ENCODE measurements at regions not wholly inside any gene's neighbourhood (a gene's known extent, or its start where the extent isn't known, plus 50 kb on each side); places are given as distances from the start of the nearest gene placed in this dataset.

DNA sequence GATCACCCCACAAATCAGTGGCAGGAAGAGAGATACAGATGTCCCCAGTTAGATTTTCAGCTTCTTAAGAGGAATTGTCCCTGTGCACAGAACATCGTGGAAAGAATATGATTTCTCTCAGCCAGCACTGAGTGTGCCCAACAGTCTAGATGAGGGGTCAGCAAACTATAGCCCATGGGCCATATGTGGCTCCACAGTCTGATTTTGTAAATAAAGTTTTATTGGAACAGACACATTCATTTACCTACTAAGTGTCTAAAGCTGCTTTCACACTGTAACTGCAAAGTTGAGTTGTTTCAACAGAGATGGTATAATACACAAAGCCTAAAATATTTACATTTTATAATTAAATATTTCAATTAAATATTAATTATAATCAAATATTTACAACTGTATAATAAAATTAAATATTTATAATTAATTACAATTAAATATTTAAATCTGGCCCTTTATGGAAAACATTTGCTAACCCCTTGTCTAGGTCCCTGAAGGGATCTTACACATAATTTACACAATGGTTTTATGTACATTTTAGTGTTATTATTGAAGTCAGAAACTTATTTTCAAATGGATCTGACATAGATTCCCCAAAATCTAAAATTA, 407.6 kb downstream of the PTPRU start:
- TF ChIP-seq BACH2 (CRISPR knock-in tag; IDR thresholded peaks at IDR 0.05; ENCODE audit: borderline replicate concordance): no peak
- no peak for TF ChIP-seq ZNF8 (CRISPR knock-in tag; IDR thresholded peaks at IDR 0.05)
- no peak for TF ChIP-seq ESRRG (CRISPR knock-in tag; IDR thresholded peaks at IDR 0.05)
- TF ChIP-seq ISL1 (CRISPR knock-in tag; IDR thresholded peaks at IDR 0.05): no peak
- no peak for TF ChIP-seq TCF4 (CRISPR knock-in tag; IDR thresholded peaks at IDR 0.05; ENCODE audit: borderline replicate concordance)
- TF ChIP-seq ZFP30 (CRISPR knock-in tag; IDR thresholded peaks at IDR 0.05): no peak
- no peak for TF ChIP-seq ZC3H10 (CRISPR knock-in tag; IDR thresholded peaks at IDR 0.05)
- TF ChIP-seq TOX (CRISPR knock-in tag; IDR thresholded peaks at IDR 0.05; ENCODE audit: borderline replicate concordance): no peak
- TF ChIP-seq, protein P1, sequence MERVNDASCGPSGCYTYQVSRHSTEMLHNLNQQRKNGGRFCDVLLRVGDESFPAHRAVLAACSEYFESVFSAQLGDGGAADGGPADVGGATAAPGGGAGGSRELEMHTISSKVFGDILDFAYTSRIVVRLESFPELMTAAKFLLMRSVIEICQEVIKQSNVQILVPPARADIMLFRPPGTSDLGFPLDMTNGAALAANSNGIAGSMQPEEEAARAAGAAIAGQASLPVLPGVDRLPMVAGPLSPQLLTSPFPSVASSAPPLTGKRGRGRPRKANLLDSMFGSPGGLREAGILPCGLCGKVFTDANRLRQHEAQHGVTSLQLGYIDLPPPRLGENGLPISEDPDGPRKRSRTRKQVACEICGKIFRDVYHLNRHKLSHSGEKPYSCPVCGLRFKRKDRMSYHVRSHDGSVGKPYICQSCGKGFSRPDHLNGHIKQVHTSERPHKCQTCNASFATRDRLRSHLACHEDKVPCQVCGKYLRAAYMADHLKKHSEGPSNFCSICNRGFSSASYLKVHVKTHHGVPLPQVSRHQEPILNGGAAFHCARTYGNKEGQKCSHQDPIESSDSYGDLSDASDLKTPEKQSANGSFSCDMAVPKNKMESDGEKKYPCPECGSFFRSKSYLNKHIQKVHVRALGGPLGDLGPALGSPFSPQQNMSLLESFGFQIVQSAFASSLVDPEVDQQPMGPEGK (CRISPR knock-in tag; IDR thresholded peaks at IDR 0.05; ENCODE audit: borderline replicate concordance): no peak
- ATAC-seq: no peak

DNA sequence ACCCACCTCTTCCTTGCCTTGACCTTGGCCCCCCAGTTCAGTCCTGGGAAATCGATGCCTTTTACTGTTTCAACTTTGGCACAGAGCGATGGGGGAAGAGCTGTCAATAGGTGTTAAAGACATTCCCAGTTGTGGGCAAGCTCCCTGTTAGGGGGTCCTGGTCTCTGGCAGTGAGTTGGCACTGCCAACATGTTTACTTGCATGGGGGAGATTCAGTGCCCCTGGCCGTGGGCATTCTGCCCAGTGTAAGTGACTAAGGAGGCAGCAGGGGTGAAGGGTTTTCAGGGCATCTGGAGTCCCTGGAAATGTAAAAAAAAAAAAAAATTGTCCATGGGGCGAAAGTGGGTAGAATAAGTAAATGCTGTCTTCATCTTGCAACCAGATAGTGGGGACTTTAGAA, 407.0 kb downstream of the PTPRU start:
- TF ChIP-seq, protein P2, sequence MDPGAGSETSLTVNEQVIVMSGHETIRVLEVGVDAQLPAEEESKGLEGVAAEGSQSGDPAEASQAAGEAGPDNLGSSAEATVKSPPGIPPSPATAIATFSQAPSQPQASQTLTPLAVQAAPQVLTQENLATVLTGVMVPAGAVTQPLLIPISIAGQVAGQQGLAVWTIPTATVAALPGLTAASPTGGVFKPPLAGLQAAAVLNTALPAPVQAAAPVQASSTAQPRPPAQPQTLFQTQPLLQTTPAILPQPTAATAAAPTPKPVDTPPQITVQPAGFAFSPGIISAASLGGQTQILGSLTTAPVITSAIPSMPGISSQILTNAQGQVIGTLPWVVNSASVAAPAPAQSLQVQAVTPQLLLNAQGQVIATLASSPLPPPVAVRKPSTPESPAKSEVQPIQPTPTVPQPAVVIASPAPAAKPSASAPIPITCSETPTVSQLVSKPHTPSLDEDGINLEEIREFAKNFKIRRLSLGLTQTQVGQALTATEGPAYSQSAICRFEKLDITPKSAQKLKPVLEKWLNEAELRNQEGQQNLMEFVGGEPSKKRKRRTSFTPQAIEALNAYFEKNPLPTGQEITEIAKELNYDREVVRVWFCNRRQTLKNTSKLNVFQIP (CRISPR knock-in tag; IDR thresholded peaks at IDR 0.05; ENCODE audit: borderline replicate concordance, low read depth): no peak
- TF ChIP-seq BACH2 (CRISPR knock-in tag; IDR thresholded peaks at IDR 0.05; ENCODE audit: borderline replicate concordance) (no peak), ZNF70 (CRISPR knock-in tag; IDR thresholded peaks at IDR 0.05) (no peak), PPARA (CRISPR knock-in tag; IDR thresholded peaks at IDR 0.05; ENCODE audit: borderline replicate concordance) (no peak), ISL1 (CRISPR knock-in tag; IDR thresholded peaks at IDR 0.05) (no peak), GLIS3 (CRISPR knock-in tag; IDR thresholded peaks at IDR 0.05) (no peak), ZNF565 (CRISPR knock-in tag; conservative IDR thresholded peaks at IDR 0.05; ENCODE audit: low read depth) (no peak), OSR1 (CRISPR knock-in tag; IDR thresholded peaks at IDR 0.05) (no peak), SNAI2 (CRISPR knock-in tag; IDR thresholded peaks at IDR 0.05) (no peak), ZC3H10 (CRISPR knock-in tag; IDR thresholded peaks at IDR 0.05) (no peak), ESRRG (CRISPR knock-in tag; IDR thresholded peaks at IDR 0.05) (no peak), TCF4 (CRISPR knock-in tag; IDR thresholded peaks at IDR 0.05; ENCODE audit: borderline replicate concordance) (no peak), CSDC2 (CRISPR knock-in tag; IDR thresholded peaks at IDR 0.05) (no peak), ZNF8 (CRISPR knock-in tag; IDR thresholded peaks at IDR 0.05) (no peak)
- TF ChIP-seq, protein P3, sequence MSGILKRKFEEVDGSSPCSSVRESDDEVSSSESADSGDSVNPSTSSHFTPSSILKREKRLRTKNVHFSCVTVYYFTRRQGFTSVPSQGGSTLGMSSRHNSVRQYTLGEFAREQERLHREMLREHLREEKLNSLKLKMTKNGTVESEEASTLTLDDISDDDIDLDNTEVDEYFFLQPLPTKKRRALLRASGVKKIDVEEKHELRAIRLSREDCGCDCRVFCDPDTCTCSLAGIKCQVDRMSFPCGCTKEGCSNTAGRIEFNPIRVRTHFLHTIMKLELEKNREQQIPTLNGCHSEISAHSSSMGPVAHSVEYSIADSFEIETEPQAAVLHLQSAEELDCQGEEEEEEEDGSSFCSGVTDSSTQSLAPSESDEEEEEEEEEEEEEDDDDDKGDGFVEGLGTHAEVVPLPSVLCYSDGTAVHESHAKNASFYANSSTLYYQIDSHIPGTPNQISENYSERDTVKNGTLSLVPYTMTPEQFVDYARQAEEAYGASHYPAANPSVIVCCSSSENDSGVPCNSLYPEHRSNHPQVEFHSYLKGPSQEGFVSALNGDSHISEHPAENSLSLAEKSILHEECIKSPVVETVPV (CRISPR knock-in tag; IDR thresholded peaks at IDR 0.05): no peak
- TF ChIP-seq, protein P1 (CRISPR knock-in tag; IDR thresholded peaks at IDR 0.05; ENCODE audit: borderline replicate concordance): no peak
- no peak for ATAC-seq

DNA sequence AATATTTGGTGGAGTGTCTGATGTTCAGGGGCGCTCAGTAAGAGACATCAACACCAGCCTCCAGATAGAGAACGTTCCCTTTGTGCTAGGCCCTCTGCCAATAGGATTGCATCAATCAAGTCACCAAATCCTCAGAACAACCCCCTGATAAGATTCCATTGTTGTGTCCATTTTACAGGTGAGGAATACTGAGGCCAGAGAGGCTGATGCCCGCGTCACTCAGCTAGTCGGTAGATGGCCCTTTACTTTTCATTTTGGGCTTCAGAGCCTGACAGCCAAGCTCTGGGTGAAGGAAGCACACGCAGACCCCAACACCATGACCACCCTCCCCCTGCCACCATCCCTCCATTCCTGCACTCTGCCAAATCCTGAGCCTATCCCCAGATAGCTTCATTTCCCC, 406.2 kb downstream of the PTPRU start:
- TF ChIP-seq ARNTL (CRISPR knock-in tag; IDR thresholded peaks at IDR 0.05; ENCODE audit: borderline replicate concordance, low read depth) (no peak), BACH2 (CRISPR knock-in tag; IDR thresholded peaks at IDR 0.05; ENCODE audit: borderline replicate concordance) (no peak), ESRRG (CRISPR knock-in tag; IDR thresholded peaks at IDR 0.05) (no peak), GLIS3 (CRISPR knock-in tag; IDR thresholded peaks at IDR 0.05) (no peak), SNAI2 (CRISPR knock-in tag; IDR thresholded peaks at IDR 0.05) (no peak), ZNF8 (CRISPR knock-in tag; IDR thresholded peaks at IDR 0.05) (no peak)
- no peak for ATAC-seq

DNA sequence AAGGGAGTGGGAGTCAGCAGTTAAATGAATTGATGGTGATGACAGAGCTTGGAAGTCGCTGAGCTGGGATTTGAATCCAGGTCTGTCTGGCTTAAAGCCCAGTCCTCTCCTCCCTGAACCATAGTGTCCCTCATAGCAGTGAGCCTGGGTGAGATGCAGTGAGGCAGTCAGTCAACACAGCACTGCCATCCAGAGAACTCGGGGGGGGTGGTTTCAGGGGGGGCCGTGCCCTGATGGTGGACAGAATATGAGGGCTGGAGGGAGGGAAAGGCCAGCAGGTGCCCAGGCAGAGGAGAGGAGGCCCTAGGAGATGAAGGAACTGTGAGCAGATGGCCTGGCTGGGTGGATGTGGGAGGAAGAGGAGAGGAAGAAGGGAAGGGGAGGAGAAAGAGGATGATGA, 405.6 kb downstream of the PTPRU start:
- ATAC-seq: no peak
- TF ChIP-seq ESRRG (CRISPR knock-in tag; IDR thresholded peaks at IDR 0.05) (no peak), ZNF565 (CRISPR knock-in tag; conservative IDR thresholded peaks at IDR 0.05; ENCODE audit: low read depth) (no peak), ZFP30 (CRISPR knock-in tag; IDR thresholded peaks at IDR 0.05) (no peak)

- no peak for TF ChIP-seq ZFP30 (CRISPR knock-in tag; IDR thresholded peaks at IDR 0.05)
- no peak for TF ChIP-seq CSDC2 (CRISPR knock-in tag; IDR thresholded peaks at IDR 0.05)
- no peak for TF ChIP-seq RARB (CRISPR knock-in tag; IDR thresholded peaks at IDR 0.05)
- TF ChIP-seq GLIS3 (CRISPR knock-in tag; IDR thresholded peaks at IDR 0.05): no peak
- TF ChIP-seq, protein P2 (CRISPR knock-in tag; IDR thresholded peaks at IDR 0.05; ENCODE audit: borderline replicate concordance, low read depth): no peak
- TF ChIP-seq ZC3H10 (CRISPR knock-in tag; IDR thresholded peaks at IDR 0.05): no peak
- no peak for TF ChIP-seq TCF4 (CRISPR knock-in tag; IDR thresholded peaks at IDR 0.05; ENCODE audit: borderline replicate concordance)
- TF ChIP-seq OSR1 (CRISPR knock-in tag; IDR thresholded peaks at IDR 0.05): no peak
- no peak for TF ChIP-seq ZFP3 (CRISPR knock-in tag; IDR thresholded peaks at IDR 0.05)
- no peak for TF ChIP-seq PPARA (CRISPR knock-in tag; IDR thresholded peaks at IDR 0.05; ENCODE audit: borderline replicate concordance)
- no peak for TF ChIP-seq ZNF565 (CRISPR knock-in tag; conservative IDR thresholded peaks at IDR 0.05; ENCODE audit: low read depth)
- TF ChIP-seq ESRRG (CRISPR knock-in tag; IDR thresholded peaks at IDR 0.05): no peak
- TF ChIP-seq, protein P1 (CRISPR knock-in tag; IDR thresholded peaks at IDR 0.05; ENCODE audit: borderline replicate concordance): no peak
- no peak for ATAC-seq
These were observed 404.1 kb downstream of the PTPRU start for GRCh38 chr1:29640428-29640785.
